HG02588 (cell line): ENCODE measurements at regions not wholly inside any gene's neighbourhood (a gene's known extent, or its start where the extent isn't known, plus 50 kb on each side); places are given as distances from the start of the nearest gene placed in this dataset.
"Not testable (repeated sequence)": the region's sequence is repeated elsewhere in the genome, so short reads cannot be mapped to it uniquely, and the experiment has no call there.

Experiments
- ATAC-seq: cut with Tn5 transposase; IDR thresholded peaks from one replicate; pipeline ENCODE4 v1.9.1; 2021; ENCODE audit warnings: mild to moderate bottlenecking, moderate library complexity; ENCODE audit not compliant: unreplicated experiment

- ATAC-seq, result not testable (repeated sequence)
These were observed 83.1 kb upstream of the GOLGA6L4 start for GRCh38 chr15:84152381-84152979.

- not testable (repeated sequence) for ATAC-seq
These were observed 81.9 kb upstream of the GOLGA6L4 start for GRCh38 chr15:84153655-84154140.

GRCh38 chr15:84154314-84154713 is 81.3 kb upstream of the GOLGA6L4 start:
- ATAC-seq, result not testable (repeated sequence)

GRCh38 chr15:84154787-84155186 is 80.8 kb upstream of the GOLGA6L4 start:
- not testable (repeated sequence) for ATAC-seq

- ATAC-seq, result not testable (repeated sequence)
These were observed 79.6 kb upstream of the GOLGA6L4 start for GRCh38 chr15:84155792-84156587.

GRCh38 chr15:84156588-84156840 is 79.1 kb upstream of the GOLGA6L4 start:
- ATAC-seq, result not testable (repeated sequence)

GRCh38 chr15:84157056-84157632 is 78.4 kb upstream of the GOLGA6L4 start:
- ATAC-seq, result not testable (repeated sequence)

GRCh38 chr15:84157857-84158256 is 77.7 kb upstream of the GOLGA6L4 start:
- ATAC-seq, result not testable (repeated sequence)

- ATAC-seq, result not testable (repeated sequence)
These were observed 76.0 kb upstream of the GOLGA6L4 start for GRCh38 chr15:84159346-84160269.

- ATAC-seq, result not testable (repeated sequence)
These were observed 70.9 kb upstream of the GOLGA6L4 start for GRCh38 chr15:84164423-84165292.

- ATAC-seq, result not testable (repeated sequence)
These were observed 65.5 kb upstream of the GOLGA6L4 start for GRCh38 chr15:84170029-84170428.

GRCh38 chr15:84173231-84173610 is 62.4 kb upstream of the GOLGA6L4 start:
- ATAC-seq, result not testable (repeated sequence)
